H4 (cell line): ENCODE measurements at regions not wholly inside any gene's neighbourhood (a gene's known extent, or its start where the extent isn't known, plus 50 kb on each side); places are given as distances from the start of the nearest gene placed in this dataset.
"Not testable (repeated sequence)": the region's sequence is repeated elsewhere in the genome, so short reads cannot be mapped to it uniquely, and the experiment has no call there.

Source experiments
- DNase-seq: peaks from one replicate; pipeline ENCODE4 v3.0.0-alpha.2; 2015; ENCODE audit warnings: low spot score

DNA sequence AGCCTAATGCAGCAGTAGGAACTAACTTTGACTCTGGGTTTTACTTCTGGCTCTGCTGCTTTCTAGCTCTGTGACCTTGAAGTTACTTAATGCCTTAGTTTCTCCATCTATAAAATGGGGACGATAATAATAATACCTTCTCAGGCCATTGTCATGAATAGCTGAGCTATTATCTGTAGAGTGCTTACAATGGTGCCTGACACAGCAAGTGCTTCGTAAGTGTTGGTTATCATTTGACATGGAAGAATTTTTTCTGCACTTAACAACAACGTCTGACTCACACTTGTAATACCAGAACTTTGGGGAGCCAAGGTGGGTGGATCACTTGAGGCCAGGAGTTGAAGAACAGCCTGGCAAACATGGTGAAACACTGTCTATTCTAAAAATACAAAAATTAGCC is 140.5 kb downstream of the ARL4A start:
- no peak for DNase-seq

DNA sequence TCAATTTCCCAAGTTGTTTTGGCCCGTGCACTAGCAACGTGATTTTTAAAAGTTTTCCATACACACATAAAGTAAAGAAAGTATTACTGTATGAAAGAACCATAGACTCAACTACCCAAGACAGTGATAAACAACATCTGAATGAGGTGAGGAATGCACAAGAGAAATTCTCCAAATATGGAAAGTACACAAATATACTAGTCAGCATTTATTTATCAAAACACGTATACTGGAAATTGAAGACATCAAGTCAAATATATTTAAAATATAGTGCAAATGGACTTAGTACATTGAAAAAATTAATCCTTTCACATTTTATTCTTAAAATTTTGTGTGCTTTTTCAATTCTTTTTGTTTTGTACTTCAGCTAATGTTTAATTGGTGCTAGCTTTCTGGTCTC is 143.6 kb downstream of the ARL4A start:
- DNase-seq = no peak

DNA sequence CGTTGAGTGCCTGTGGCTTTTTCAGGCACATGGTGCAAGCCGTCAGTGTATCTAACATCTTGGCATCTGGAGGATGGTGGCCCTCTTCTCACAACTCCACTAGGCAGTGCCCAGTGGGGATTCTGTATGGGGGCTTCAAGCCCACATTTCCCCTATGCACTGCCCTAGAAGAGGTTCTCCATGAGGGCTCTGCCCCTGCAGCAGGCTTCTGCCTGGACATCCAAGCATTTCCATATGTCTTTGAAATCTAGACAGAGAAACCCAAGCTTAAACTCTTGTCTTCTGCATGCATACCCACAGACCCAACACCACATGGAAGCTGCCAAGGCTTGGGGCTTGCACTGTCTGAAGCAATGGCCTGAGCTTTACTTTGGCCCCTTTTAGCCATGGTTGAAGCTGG is 146.4 kb downstream of the ARL4A start:
- no peak for DNase-seq

DNA sequence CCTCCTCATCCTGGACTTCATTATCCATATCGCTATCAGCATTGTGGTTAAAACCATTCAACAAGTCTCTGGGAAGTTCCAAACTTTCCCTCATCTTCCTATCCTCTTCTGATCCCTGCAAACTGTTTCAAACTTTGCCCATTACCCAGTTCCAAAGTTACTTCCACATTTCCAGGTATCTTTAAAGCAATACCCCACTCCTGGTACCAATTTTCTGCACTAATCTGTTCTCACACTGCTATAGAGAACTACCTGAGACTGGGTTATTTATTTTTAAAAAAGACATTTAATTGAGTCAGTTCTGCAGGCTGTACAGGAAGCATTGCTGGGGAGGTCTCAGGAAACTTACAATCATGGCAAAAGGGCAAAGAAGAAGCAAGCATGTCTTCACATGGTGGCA is 147.3 kb downstream of the ARL4A start:
- no peak for DNase-seq

DNA sequence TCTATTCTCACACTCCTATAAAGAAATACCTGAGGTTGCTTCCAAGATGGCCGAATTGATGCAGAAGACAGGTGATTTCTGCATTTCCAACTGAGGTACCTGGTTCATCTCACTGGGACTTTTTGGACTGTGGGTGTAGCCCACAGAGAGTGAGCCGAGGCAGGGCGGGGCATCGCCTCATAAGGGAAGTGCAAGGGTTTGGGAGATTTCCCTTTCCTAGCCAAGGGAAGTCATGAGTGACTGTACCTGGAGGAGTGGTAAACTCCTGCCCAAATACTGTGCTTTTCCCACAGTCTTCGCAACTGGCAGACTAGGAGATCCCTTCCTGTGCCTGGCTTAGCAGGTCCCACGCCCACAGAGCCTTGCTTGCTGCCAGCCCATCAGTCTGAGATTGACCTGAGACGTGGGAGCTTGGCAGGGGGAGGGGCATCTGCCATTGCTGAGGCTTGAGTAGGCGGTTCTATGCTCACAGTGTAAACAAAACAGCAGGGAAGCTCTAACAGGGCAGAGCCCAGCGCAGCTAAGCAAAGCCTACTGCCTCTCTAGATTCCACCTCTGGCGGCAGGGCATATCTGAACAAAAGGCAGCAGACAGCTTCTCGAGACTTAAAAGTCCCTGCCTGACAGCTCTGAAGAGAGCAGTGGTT is 152.2 kb downstream of the ARL4A start:
- DNase-seq = peak; percentile 45

DNA sequence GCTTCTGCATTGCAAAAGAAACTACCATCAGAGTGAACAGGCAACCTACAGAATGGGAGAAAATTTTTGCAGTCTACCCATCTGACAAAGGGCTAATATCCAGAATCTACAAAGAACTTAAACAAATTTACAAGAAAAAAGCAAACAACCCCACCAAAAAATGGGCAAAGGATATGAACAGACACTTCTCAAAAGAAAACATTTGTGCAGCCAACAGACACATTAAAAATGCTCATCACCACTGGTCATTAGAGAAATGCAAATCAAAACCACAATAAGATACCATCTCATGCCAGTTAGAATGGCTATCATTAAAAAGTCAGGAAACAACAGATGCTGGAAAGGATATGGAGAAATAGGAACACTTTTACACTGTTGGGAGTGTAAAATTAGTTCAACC is 157.3 kb downstream of the ARL4A start:
- DNase-seq = not testable (repeated sequence)

DNA sequence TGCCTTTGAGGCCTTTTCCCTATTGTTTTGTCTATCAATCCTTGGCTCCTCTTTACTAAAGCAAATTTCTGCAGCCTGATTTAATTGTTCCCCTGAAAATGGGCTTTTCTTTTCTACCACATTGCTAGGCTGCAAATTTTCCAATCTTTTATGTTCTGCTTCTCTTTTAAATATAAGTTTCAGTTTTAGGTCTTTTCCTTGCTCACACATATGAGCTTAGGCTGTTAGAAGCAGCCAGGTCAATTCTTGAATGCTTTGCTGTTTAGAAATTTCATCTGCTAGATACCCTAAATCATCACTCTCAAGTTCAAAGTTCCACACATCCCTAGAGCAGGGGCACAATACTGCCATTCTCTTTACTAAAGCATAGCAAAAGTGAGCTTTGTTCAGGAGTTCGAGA is 159.6 kb downstream of the ARL4A start:
- DNase-seq = no peak

DNA sequence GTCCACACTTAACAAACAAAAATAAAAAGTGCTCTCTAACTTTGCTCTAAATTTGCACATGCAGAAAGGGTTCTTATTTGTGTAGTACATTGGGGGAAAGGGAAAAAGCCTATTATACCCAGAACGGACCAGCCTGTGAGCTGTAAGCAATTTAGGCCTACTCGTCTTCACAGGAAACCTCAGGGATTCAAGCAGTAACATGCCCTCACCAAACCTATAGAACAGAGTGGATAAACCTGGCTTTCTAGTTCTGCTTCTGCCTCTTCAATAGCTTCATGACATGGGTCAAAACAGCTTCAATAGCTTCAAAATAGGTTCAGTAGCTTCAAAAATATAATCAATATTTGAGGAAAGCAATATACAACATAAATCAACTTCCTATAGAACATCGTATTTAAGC is 163.7 kb downstream of the ARL4A start:
- DNase-seq = no peak

DNA sequence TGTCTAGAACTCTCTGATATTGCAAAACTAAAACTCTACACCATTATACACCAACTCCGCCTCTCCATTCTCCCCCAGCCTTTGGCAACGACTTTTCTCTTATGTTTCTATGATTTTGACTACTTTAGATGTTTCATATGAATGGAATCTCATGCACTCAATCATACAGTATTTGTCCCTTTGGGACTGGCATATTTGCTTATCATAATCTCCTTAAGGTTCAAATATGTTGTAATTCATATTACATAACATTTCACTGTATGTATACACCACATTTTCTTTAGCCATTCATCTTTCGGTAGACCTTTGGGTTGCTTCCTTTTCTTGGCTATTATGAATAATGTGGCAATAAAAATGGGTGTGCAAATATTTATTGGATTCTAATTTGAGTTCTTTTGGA is 164.4 kb downstream of the ARL4A start:
- no peak for DNase-seq

DNA sequence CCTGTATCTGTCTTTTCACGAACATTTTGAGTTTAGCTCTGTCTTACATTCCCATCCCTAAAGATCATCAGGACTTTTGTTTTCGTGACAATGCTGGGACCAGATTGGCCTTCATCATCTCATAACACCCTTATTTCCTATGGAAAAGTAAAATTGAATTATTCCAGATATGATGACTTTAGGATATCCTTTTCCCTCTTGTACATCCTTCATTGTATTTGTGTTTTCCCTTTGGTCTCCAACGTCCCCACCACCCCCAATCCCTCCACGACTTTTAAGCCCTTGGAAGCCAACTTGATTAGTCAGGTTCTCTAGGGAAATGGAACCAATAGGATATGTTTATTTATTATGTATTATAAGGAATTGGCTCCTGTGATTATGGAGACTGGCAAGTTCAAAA is 167.6 kb downstream of the ARL4A start:
- DNase-seq = no peak

DNA sequence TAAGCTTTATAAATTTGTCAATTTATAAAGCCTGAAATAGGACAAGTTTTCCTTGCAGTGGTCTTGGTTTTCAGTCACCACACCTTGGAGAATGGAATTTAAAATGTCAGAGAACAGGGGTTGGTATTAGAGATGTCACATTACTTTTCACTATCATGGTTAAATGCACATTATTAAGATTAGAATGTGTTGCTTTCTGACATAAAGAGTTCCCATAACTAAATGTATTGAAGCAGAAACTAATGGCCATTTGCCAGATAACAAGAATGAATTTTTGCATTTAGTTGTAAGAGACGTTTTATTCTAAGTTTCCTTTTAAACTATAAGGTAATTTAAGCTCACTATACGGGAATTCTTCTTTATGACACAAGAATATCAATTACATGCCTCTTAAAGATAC is 172.3 kb downstream of the ARL4A start:
- no peak for DNase-seq

DNA sequence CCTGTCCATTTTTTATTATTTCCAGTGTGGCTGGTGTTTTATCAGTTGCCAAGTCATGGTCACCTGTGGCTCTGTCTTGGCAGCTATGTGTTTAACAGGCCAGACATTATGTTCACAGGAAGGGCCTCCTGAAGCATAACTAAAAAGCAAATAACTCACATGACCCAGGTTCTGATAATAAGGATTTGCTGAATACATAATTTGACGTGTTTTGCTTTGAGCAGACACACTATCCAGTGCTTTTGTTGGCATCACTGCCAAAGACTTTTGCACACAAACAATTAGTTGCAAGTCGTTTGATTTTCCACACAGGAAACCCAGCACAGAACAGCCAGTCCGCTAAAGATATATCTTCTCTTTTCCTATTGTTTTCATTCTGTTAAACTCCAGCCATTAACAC is 173.6 kb downstream of the ARL4A start:
- no peak for DNase-seq

DNA sequence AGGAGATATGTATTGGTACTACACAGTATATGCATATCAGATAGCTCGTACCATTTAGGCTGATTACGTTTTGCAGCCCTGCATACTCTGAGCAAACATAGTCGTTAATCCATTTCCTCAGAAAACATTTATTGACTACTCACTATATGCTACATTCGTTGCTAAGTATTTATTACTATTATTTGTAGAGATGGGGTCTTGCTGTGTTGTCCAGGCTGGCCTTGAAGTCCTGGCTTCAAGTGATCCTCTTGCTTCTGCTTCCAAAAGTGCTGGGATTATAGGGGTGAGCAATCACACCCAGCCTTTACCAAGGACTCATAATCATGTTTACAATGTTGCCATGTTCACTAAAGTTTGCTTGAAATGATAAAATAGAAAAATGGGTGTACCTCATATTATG is 174.7 kb downstream of the ARL4A start:
- no peak for DNase-seq

DNA sequence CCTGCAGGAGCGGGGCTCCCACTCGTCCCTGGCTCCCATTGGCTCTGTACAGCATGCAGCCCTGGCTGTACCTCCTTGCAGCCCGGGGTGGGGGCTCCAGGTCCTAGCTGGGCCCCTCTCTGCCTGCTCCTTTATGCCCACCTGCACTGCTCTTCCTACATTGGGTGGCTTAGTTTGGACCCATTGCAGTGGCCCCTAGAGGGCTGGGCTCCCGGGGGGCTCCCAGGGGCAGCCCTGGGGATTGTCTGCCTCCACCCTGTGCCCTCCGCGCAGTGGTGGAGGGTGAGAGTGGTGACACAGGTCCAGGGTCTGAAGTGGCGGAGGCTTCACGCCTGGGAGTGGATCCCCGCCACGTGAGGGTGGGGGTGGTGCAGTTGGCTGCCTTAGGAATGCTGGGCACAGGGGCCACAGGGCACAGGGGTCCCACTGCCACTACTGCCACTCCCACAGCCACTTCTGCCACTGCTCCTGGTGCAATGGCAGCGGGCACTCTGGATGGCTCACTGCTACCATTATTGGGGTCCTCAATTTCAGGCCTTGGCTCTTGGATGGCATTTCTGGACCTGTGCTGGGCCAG is 177.1 kb downstream of the ARL4A start:
- no peak for DNase-seq

DNA sequence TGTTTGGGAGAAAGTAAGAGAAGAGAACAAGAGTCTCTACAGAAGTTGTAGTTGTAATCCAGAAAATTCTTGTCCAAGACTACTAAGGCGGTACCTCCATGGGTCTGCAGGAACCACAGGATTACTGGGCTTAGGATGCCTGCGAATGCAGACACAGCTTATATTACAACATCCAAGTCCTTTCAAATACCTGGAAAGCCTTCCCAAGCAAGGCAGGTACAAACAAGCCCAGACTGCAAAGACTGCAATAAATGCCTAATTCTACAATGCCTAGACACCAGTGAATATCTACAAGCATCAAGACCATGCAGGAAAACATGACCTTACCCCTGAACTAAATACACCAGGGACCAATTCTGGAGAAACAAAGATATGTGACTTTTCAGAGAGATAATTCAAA is 178.2 kb downstream of the ARL4A start:
- no peak for DNase-seq

DNA sequence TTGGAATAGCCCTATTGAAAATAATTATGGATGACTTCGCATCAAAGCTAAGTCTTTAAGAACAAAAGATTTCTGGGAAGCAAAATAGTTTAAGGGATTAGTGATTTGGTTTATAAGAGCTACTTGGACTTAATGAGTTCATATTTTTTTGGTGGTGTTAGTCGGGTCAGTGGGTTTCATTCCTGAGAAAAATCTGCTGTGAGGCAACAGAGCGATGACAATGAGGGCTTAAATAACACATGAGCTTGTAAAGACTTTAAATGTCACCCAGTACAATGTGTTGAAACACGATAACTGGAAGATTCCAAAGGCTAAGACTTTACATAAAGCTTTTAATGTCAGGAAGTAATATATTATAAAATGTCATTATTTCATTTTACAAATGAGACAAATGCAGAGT is 178.8 kb downstream of the ARL4A start:
- no peak for DNase-seq

DNA sequence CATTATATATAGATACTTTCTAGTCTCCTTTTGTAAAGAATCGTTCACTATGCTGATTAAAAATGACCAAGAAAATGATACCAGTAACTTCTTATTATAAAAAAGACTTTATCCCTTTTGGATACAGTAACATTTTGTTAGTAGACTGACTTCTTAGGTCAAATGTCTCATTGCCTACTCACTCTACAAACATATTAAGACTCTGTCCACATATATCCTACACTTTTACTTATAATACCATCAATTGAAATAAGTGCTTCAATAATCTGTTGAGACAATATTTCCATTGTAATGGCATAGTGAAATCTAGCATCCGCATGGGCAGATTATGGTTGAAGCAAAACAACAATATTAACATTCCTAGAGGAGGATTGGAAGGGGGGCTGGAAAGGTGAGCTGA is 180.6 kb downstream of the ARL4A start:
- no peak for DNase-seq

DNA sequence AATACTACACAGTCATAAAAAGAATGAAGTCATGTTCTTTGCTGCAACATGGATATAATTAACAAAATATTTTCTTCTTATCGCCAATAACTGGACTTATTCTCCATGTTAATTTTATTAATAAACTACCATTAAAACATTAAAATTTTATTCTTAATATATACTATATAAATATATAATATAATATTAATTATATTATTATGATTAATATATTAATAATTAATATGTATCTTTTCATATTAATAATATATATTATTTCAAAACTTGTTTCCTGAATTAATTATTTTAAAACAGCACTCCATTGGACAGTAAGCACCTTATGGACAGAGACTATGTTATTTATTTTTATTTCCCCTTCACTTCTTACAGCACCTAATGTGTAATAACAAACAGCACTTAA is 182.8 kb downstream of the ARL4A start:
- no peak for DNase-seq

DNA sequence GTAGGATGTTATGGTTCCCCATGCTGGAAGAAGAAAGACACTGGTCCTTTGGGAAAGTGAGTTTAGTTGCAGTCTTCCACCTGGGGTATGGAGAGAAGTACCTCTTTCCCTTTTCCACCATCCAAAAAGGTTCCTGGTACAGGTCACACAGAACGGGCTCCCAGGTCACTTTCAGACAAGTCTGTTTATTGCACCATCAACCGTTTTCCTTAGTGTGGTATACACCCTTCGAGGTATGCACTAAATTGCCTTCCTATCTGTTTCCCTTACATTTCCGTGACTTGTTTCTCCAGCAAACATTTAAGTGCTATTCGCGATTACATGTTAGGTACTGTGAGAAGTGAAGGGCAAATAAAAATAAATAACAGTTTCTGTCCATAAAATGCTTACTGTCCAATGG is 185.1 kb downstream of the ARL4A start:
- no peak for DNase-seq

DNA sequence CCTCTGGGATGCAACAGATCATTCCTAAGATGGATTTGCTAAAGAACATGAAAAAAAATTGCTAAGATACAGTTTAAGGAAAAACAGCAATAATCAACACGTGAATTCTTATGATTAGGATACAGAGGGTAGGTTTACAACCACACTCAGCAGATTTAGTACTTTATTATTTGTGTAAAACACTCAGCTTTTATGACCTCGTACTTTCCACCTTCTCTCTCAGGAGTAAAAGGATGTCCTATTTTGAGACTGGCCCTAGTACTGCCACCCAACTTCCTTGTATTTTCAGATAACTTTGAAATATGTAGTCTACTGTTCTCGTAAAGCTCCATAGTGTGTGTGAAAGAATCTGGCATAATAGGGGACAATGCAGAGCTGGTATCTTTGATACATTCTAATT is 186.1 kb downstream of the ARL4A start:
- DNase-seq = no peak

DNA sequence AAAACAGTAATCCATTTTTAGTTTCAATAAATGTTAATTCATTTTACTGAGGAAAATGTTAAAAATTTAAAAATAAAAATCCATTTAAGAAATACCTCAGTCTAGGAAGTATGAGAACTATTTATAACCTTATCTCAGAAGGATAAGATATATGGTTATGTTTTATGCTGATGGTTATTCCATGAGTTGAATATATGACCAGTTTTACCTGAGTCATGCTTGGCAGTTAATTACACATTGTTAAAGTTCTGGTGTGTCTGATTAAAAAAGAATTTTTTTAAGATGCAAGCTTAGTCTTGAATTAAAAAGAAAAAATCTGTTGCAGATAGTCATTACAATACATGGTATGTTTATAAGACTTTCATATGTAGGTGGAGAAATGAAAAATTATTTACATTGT is 191.7 kb downstream of the ARL4A start:
- no peak for DNase-seq

DNA sequence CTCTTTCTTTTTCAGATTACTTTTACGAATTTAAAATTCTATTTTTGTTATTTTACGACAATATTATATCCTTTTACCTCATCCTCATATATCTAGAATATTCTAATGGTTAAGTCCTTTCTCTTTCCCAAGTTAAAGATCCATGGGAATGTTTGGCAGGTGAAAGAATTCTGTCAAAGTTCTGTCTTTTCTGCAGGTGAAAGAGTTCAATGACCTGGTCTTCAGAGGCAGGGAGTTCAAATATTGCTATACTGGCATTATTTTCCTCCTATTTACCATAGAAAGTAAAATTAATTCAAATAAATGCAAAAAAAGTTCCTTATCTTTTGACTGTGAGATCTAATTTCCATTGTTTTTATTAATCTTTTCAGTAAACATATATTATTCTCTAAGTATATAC is 194.3 kb downstream of the ARL4A start:
- DNase-seq = no peak

DNA sequence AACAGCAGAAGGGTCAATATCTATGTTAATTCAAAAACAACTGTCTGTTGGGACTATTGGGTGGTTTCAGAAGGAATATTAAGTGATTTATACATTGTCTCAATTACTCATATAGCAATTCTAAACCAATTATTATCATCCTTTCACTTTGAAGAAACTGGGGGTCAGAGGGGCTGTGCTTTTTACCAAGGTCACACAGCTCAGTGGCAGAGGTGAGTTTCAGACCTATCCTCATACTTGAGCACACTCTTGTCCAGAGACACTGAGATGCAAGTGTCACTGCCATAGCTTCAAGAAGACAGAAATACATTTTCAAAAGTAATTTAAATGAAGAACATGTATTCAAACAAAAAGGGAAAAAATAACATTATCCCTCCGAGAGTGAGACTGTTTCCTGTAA is 195.3 kb downstream of the ARL4A start:
- DNase-seq = no peak

DNA sequence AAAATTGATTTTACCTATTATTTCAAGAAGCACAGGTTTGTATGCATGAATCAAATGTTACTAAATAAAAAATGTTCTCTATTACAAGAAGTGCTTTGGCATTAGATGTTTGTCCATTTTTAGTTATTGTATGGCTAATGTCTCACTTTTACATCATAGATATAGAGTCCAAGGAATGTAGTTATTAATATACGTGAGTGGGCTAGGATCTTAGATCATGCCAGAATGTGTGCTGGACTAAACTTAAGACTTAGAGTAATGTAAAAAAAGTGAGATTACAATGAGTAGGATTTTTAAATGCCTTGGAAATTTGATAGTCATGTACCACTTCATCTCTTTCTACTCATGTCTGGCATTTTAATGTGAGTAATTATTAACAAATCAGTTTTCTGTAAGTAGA is 196.6 kb downstream of the ARL4A start:
- no peak for DNase-seq
